Testis (tissue), 2 donors: ENCODE measurements at regions not wholly inside any gene's neighbourhood (a gene's known extent, or its start where the extent isn't known, plus 50 kb on each side); places are given as distances from the start of the nearest gene placed in this dataset.

Experiments used
- POLR2A ChIP-seq: fragments of 450-650 bp; IDR thresholded peaks from one replicate; pipeline ENCODE4 v1.6.1; 2017; ENCODE audit warnings: antibody characterized with exemption, mild to moderate bottlenecking, moderate library complexity
- TF ChIP-seq, protein P1 (sequence below), 3 experiments: fragments of 450-650 bp in 2 of 3; fragments of 200-600 bp in 1 of 3; sonication (generic) in 1 of 3; IDR thresholded peaks; one replicate each; pipeline ENCODE4 v1.5.1; 2016 to 2019; ENCODE audit warnings: antibody characterized with exemption in 3 of 3, mild to moderate bottlenecking in 2 of 3, moderate library complexity in 1 of 3

DNA sequence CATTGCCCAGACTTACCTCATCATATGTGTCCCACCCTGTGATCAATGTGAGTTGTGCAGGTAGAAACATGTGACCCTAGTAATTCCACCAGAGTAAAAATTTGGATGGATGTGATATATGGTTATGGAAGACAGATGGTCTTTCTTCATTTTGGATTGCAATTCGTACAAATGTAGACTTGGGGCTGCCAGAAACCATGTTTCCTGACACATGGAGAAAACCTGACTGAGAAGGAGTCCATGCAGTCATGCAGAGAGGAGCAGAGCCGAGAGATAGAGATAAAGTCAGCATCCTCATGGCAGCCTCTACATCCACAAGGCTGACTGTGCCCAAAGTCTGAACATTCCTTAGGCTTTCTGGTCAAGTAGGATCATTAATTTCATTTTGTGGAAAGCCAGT is 678.1 kb upstream of the KIRREL3 start:
- no peak for TF ChIP-seq POLR2A
- TF ChIP-seq, protein P1, sequence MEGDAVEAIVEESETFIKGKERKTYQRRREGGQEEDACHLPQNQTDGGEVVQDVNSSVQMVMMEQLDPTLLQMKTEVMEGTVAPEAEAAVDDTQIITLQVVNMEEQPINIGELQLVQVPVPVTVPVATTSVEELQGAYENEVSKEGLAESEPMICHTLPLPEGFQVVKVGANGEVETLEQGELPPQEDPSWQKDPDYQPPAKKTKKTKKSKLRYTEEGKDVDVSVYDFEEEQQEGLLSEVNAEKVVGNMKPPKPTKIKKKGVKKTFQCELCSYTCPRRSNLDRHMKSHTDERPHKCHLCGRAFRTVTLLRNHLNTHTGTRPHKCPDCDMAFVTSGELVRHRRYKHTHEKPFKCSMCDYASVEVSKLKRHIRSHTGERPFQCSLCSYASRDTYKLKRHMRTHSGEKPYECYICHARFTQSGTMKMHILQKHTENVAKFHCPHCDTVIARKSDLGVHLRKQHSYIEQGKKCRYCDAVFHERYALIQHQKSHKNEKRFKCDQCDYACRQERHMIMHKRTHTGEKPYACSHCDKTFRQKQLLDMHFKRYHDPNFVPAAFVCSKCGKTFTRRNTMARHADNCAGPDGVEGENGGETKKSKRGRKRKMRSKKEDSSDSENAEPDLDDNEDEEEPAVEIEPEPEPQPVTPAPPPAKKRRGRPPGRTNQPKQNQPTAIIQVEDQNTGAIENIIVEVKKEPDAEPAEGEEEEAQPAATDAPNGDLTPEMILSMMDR (IDR thresholded peaks at IDR 0.05), result no peak
